HFF-Myc (cell line): ENCODE measurements at regions not wholly inside any gene's neighbourhood (a gene's known extent, or its start where the extent isn't known, plus 50 kb on each side); places are given as distances from the start of the nearest gene placed in this dataset.

Source experiments
- DNase-seq: peaks from one replicate; pipeline ENCODE4 v3.0.0-alpha.2; 2011; ENCODE audit warnings: low read depth; ENCODE audit errors: extremely low read depth
- H3K4me3 ChIP-seq: replicated peaks from 2 replicates; pipeline ENCODE4 v1.5.1; 2011; ENCODE audit warnings: low read depth, mild to moderate bottlenecking, control low read depth, low read length
- TF ChIP-seq, protein P1 (sequence below): IDR thresholded peaks from 2 replicates; pipeline ENCODE4 v1.5.1; 2012; ENCODE audit warnings: mild to moderate bottlenecking, low read depth, low read length, control low read depth; ENCODE audit errors: missing control alignments

- no peak for DNase-seq
- TF ChIP-seq, protein P1, sequence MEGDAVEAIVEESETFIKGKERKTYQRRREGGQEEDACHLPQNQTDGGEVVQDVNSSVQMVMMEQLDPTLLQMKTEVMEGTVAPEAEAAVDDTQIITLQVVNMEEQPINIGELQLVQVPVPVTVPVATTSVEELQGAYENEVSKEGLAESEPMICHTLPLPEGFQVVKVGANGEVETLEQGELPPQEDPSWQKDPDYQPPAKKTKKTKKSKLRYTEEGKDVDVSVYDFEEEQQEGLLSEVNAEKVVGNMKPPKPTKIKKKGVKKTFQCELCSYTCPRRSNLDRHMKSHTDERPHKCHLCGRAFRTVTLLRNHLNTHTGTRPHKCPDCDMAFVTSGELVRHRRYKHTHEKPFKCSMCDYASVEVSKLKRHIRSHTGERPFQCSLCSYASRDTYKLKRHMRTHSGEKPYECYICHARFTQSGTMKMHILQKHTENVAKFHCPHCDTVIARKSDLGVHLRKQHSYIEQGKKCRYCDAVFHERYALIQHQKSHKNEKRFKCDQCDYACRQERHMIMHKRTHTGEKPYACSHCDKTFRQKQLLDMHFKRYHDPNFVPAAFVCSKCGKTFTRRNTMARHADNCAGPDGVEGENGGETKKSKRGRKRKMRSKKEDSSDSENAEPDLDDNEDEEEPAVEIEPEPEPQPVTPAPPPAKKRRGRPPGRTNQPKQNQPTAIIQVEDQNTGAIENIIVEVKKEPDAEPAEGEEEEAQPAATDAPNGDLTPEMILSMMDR = no peak
- H3K4me3 ChIP-seq = no peak overlapping the region
These were observed 189.0 kb upstream of the BLID start for GRCh38 chr11:122304973-122305372.

- no peak for DNase-seq
- no peak overlapping the region for H3K4me3 ChIP-seq
- TF ChIP-seq, protein P1 = no peak
These were observed 188.3 kb upstream of the BLID start for GRCh38 chr11:122304306-122304705.

- no peak overlapping the region for H3K4me3 ChIP-seq
- TF ChIP-seq, protein P1 = no peak
- no peak for DNase-seq
These were observed 178.0 kb upstream of the BLID start for GRCh38 chr11:122294041-122294440.

GRCh38 chr11:122293296-122294023, 177.4 kb upstream of the BLID start:
- H3K4me3 ChIP-seq = no peak overlapping the region
- TF ChIP-seq, protein P1 = peak; percentile 31
- DNase-seq = no peak

DNA sequence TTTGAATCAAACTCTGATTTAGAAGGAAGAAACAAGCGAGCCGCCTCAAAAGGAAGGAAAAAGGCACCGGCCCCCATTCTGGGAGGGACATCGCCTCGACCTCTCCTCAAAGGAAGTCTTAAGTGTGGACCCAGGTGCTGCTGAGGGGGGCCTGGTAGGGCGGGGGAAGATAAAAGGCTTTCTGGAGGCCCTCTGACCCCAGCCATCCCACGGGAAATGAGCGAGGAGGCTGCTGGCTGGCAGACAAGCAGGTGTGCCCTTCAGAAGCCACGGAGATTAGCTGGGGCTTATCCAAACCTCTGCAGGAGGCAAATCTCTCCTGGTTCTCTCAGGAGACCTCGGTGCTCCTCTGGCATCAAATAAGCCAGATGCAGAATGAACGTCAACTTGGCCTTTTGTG, 171.4 kb upstream of the BLID start:
- TF ChIP-seq, protein P1 = no peak
- no peak for DNase-seq
- H3K4me3 ChIP-seq = no peak overlapping the region

DNA sequence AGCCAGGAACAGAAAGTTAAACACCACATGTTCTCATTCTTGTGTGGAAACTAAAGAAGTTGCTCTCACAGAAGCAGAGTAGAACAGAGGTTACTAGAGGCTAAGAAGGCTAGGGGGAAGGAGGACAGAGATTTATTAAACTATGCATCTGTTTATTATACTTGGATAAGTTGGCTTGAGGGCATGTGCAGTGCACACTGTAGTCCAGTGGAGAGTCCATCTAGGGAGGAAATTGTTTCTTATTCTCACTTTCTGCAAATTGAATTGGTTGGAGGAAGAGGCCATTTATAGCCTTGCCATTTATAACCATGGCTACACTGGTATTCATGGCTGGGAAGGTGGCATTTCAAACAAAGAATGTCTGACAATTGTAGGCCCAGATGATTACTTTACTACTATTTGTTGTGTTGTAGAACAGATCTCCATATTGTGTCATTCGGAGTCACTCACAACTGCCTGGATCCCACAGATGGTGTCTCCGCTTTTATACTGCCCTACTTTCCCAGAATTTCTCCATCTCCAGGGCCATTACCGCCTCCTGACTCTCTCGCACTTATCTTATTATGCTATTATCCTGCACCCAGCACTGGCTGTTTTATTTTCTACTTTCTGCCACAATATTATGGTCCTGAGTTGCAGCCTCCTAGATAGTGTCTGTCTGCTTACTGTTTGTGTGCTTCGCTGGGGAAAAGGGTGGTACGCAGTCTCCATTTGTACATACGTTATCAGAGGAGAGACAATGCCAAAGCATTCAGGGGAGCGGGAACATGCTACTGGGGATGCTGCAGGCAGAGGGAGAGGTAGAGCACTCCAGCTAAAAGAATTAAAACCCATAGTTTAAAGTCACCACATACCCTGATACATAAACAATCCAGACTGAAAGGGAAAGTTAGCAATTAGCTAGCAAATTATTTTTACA, 169.3 kb upstream of the BLID start:
- H3K4me3 ChIP-seq = no peak overlapping the region
- TF ChIP-seq, protein P1 = no peak
- no peak for DNase-seq
